HCT116 (cell line): ENCODE measurements at regions not wholly inside any gene's neighbourhood (a gene's known extent, or its start where the extent isn't known, plus 50 kb on each side); places are given as distances from the start of the nearest gene placed in this dataset.

ENCODE experiments used
- ATAC-seq: fragments of 200-7000 bp; cut with Tn5 transposase; 2 replicates; pipeline ENCODE4 v1.9.1; 2020; ENCODE audit warnings: mild to moderate bottlenecking, moderate library complexity
- BruUV-seq: library from RNA; stranded (reverse); fragments of 400-500 nt; replicated peaks from 2 replicates; lab custom pipeline; 2021; lab: Mats Ljungman, UMichigan
- CTCF ChIA-PET: fragments of 300-600 bp; sonication (Branson Sonifier 250); formaldehyde crosslinking; loops from one replicate; lab custom pipeline; 2021; ENCODE audit warnings: antibody characterized with exemption; lab: Charles Lee
- POLR2A ChIA-PET: fragments of 300-600, 350-600 bp; sonication (Branson Sonifier 250); formaldehyde crosslinking; loops from one replicate; lab custom pipeline; 2021; ENCODE audit warnings: antibody characterized with exemption; lab: Charles Lee
- RAD21 ChIA-PET, 2 experiments: fragments of 300-600 bp; sonication (Branson Sonifier 250); formaldehyde crosslinking; loops; one replicate each; lab custom pipeline; 2023; ENCODE audit warnings: low total read pairs in 2 of 2; ENCODE audit not compliant: uncharacterized antibody in 2 of 2, unreplicated experiment in 2 of 2, low non-redundant PET in 1 of 2; lab: Charles Lee
- DNase-seq: peaks from one replicate; pipeline ENCODE4 v3.0.0-alpha.2; 2010; ENCODE audit warnings: low read depth, low spot score
- H2AFZ ChIP-seq: fragments of 200-600 bp; shearing (Covaris generic), sonication (generic); 2 replicates; pipeline ENCODE4 v1.6.1; 2017; ENCODE audit warnings: low read depth, mixed run types, mixed read lengths, antibody characterized with exemption, low read length; ENCODE audit not compliant: poor library complexity, severe bottlenecking
- H3K27ac ChIP-seq: 2 replicates; pipeline ENCODE4 v1.5.1; 2012; ENCODE audit warnings: low read depth, low read length
- H3K27me3 ChIP-seq: fragments of 200-600 bp; sonication (generic); 2 replicates; pipeline ENCODE4 v1.6.1; 2016; ENCODE audit warnings: mixed run types, low read length, mixed read lengths; ENCODE audit not compliant: insufficient read depth
- H3K36me3 ChIP-seq, 2 experiments: fragments of 200-500 bp in 1 of 2; fragments of 200-600 bp in 1 of 2; sonication (Bioruptor generic) in 1 of 2; sonication (generic) in 1 of 2; 2 replicates each; pipeline versions ENCODE4 v1.5.1 to v1.6.1; 2014 to 2016; ENCODE audit warnings: low read length in 2 of 2, inconsistent platforms in 1 of 2, mixed read lengths in 1 of 2, mixed run types in 1 of 2; ENCODE audit not compliant: insufficient read depth in 2 of 2, control insufficient read depth in 1 of 2
- H3K4me1 ChIP-seq, 2 experiments: fragments of 200-600 bp in 1 of 2; sonication (generic) in 1 of 2; 2 replicates each; pipeline versions ENCODE4 v1.5.1 to v1.6.1; 2012 to 2017; ENCODE audit warnings: low read length in 2 of 2, inconsistent platforms in 1 of 2, mild to moderate bottlenecking in 1 of 2, mixed read lengths in 1 of 2, mixed run types in 1 of 2, moderate library complexity in 1 of 2; ENCODE audit not compliant: insufficient read depth in 2 of 2, control insufficient read depth in 1 of 2
- H3K4me2 ChIP-seq: fragments of 200-600 bp; sonication (generic); 2 replicates; pipeline ENCODE4 v1.6.1; 2017; ENCODE audit warnings: mixed run types, low read length, mixed read lengths
- H3K4me3 ChIP-seq, 2 experiments: fragments of 200-600 bp in 1 of 2; sonication (generic) in 1 of 2; replicated peaks in 1 of 2; 2 replicates each; pipeline ENCODE4 v1.5.1; 2011 to 2016; ENCODE audit warnings: low read length in 2 of 2, control low read depth in 1 of 2, low read depth in 1 of 2, mild to moderate bottlenecking in 1 of 2, mixed read lengths in 1 of 2, mixed run types in 1 of 2
- H3K79me2 ChIP-seq: fragments of 200-600 bp; sonication (generic); 2 replicates; pipeline ENCODE4 v1.6.1; 2017; ENCODE audit warnings: mild to moderate bottlenecking, mixed run types, low read length, moderate library complexity, mixed read lengths; ENCODE audit not compliant: insufficient read depth
- H3K9ac ChIP-seq: fragments of 200-600 bp; sonication (generic); 2 replicates; pipeline ENCODE4 v1.6.1; 2016; ENCODE audit warnings: low read length, mixed read lengths
- H3K9me2 ChIP-seq: fragments of 200-600 bp; sonication (generic), shearing (Covaris generic); 2 replicates; pipeline ENCODE4 v1.6.1; 2017; ENCODE audit warnings: mixed run types, mild to moderate bottlenecking, moderate library complexity; ENCODE audit not compliant: insufficient read depth
- H3K9me3 ChIP-seq, 2 experiments: fragments of 200-500 bp in 1 of 2; fragments of 200-600 bp in 1 of 2; sonication (Bioruptor generic) in 1 of 2; sonication (generic) in 1 of 2; 2 replicates each; pipeline ENCODE4 v1.6.1; 2014 to 2017; ENCODE audit warnings: low read length in 2 of 2, mixed read lengths in 2 of 2, inconsistent platforms in 1 of 2, low read depth in 1 of 2, mild to moderate bottlenecking in 1 of 2, mixed run types in 1 of 2, moderate library complexity in 1 of 2; ENCODE audit not compliant: control insufficient read depth in 1 of 2, insufficient read depth in 1 of 2
- H4K20me1 ChIP-seq: fragments of 200-600 bp; sonication (generic), shearing (Covaris generic); 2 replicates; pipeline ENCODE4 v1.6.1; 2017; ENCODE audit warnings: mixed run types, mild to moderate bottlenecking, moderate library complexity; ENCODE audit not compliant: insufficient read depth
- EZH2phosphoT487 ChIP-seq: fragments of 200-600 bp; IDR thresholded peaks from 2 replicates; pipeline ENCODE4 v1.6.1; 2018; ENCODE audit warnings: antibody characterized with exemption, borderline replicate concordance
- JUND ChIP-seq: IDR thresholded peaks from 2 replicates; pipeline ENCODE4 v1.6.1; 2012
- POLR2A ChIP-seq: IDR thresholded peaks from 2 replicates; pipeline ENCODE4 v1.7.0; 2011; ENCODE audit warnings: borderline replicate concordance; ENCODE audit not compliant: insufficient read depth, insufficient read length; ENCODE audit errors: extremely low read depth
- RAD21 ChIP-seq: IDR thresholded peaks from 2 replicates; pipeline ENCODE4 v1.6.1; 2012; ENCODE audit warnings: low read depth, mild to moderate bottlenecking
- REST ChIP-seq: IDR thresholded peaks from 2 replicates; pipeline ENCODE4 v1.6.1; 2012; ENCODE audit warnings: low read depth
- ZBTB33 ChIP-seq: IDR thresholded peaks from 2 replicates; pipeline ENCODE4 v1.6.1; 2011; ENCODE audit warnings: mild to moderate bottlenecking, low read length, moderate library complexity; ENCODE audit not compliant: insufficient replicate concordance; ENCODE audit errors: extremely low read depth
- ZNF274 ChIP-seq: fragments of 200-500 bp; sonication (Bioruptor generic); IDR thresholded peaks from 2 replicates; pipeline ENCODE4 v1.6.1; 2014; ENCODE audit warnings: mild to moderate bottlenecking, low read depth, low read length, inconsistent platforms
- intact Hi-C: fragments of 100-400 bp; cut with micrococcal nuclease; formaldehyde crosslinking; loops from 2 replicates; pipeline ENCODE4 v1.10.0; 2022

GRCh38 chr13:68506888-68507551 is 1276.9 kb upstream of the PCDH9 start:
- Histone ChIP-seq H3K9me3 (no peaks in the 10 kb centered on the region), H2AFZ (no peak overlapping the region), H3K4me2 (no peak overlapping the region), H3K9ac (no peak overlapping the region), H3K27me3 (no peaks in the 10 kb centered on the region), H4K20me1 (no peaks in the 10 kb centered on the region), H3K9me2 (no peaks in the 10 kb centered on the region), H3K4me1 (no peaks in the 10 kb centered on the region), H3K36me3 (no peaks in the 10 kb centered on the region), H3K27ac (no peak overlapping the region), H3K4me3 (no peak overlapping the region), H3K79me2 (no peaks in the 10 kb centered on the region)
- DNase-seq (no peak), ATAC-seq (no peak)
- ChIA-PET CTCF (no interaction called here), POLR2A (no interaction called here), RAD21 (no interaction called here)
- no TSS peak for BruUV-seq
- TF ChIP-seq EZH2phosphoT487 (no peak), ZBTB33 (no peak), RAD21 (no peak), POLR2A (no peak), JUND (no peak), ZNF274 (no peak), REST (no peak)
- intact Hi-C loops = no loop called here
